Stimulated activated CD8-positive, alpha-beta memory T cell treated with anti-CD3 and anti-CD28 coated beads, Interleukin-15, amount 100 ng/mL, for 48 hours (primary cell): ENCODE measurements at regions not wholly inside any gene's neighbourhood (a gene's known extent, or its start where the extent isn't known, plus 50 kb on each side); places are given as distances from the start of the nearest gene placed in this dataset.

ENCODE experiments used
- DNase-seq, 2 donors: peaks; one replicate each; pipeline ENCODE4 v3.0.0-alpha.2; 2020; ENCODE audit warnings: low read depth in 2 of 2

GRCh38 chr16:6284731-6285130 is 1047.9 kb upstream of the RBFOX1 start:
- no peak for DNase-seq

- no peak for DNase-seq
Measured at GRCh38 chr16:6281994-6282393, 1050.7 kb upstream of the RBFOX1 start.

DNA sequence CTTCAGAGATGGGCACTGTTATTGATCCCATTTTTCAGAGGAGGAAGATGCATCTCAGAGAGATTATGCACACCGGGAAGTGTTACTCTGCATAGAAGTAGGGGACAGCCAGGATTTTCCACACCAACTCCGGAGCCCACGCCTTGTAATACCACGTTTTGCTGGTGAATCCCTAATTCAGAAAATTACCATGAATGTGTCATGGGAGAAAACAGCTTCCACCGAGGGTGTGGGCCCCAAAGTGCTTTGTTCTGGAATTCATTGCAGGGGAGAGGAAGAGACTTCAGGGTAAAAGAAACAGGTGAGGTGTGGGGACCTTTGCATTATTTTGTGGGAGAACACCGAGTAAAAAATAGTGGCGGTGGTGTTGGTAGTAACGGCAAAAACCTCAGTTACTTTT is 1051.4 kb upstream of the RBFOX1 start:
- DNase-seq: no peak

- DNase-seq: no peak
Measured at GRCh38 chr16:6280055-6280454, 1052.6 kb upstream of the RBFOX1 start.

DNA sequence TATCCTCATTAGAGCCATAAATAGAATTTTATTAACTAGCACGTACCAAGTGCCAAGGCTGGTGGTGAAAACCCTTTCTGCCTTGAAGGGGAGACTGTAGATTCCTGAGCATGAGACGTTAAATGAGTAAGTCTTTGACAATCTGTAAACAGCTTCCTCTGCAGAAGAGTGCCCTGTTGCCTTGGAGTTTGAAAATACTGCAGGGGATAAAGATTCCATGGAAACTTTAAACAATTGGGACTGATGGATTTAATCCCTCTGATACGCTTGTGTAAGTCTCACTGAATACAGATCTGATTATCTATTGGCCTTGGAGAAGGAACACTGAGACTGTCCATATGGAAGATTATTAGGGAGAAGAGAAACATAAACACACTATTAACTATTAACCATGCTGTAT is 1053.4 kb upstream of the RBFOX1 start:
- DNase-seq: no peak

GRCh38 chr16:6274351-6274750 is 1058.3 kb upstream of the RBFOX1 start:
- DNase-seq: no peak

- no peak for DNase-seq
Measured at GRCh38 chr16:6267682-6268081, 1065.0 kb upstream of the RBFOX1 start.

DNA sequence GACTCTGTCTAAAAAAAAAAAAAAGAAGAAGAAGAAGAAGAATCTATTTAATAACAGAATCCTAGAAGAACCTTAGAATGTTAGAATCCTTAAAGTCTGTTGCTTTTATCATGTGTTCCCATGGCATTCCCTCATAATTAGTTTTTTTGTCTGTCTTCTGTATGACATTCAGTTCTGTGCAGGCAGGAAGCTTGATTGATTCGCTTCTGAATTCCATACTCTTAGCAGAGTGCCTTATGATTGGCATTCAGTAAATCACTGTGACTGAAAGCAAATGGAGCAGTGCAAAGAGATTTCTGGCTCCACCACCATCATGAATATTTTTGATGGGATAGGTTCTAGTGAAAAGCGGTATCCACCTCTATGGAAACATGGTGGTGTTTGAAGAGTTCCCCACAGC is 1065.9 kb upstream of the RBFOX1 start:
- DNase-seq: no peak

GRCh38 chr16:6265968-6266367 is 1066.7 kb upstream of the RBFOX1 start:
- DNase-seq: no peak

- no peak for DNase-seq
Measured at GRCh38 chr16:6258056-6258455, 1074.6 kb upstream of the RBFOX1 start.

- DNase-seq: no peak
Measured at GRCh38 chr16:6252541-6252940, 1080.1 kb upstream of the RBFOX1 start.

- no peak for DNase-seq
Measured at GRCh38 chr16:6250511-6250910, 1082.1 kb upstream of the RBFOX1 start.

- DNase-seq: no peak
Measured at GRCh38 chr16:6249863-6250262, 1082.8 kb upstream of the RBFOX1 start.

DNA sequence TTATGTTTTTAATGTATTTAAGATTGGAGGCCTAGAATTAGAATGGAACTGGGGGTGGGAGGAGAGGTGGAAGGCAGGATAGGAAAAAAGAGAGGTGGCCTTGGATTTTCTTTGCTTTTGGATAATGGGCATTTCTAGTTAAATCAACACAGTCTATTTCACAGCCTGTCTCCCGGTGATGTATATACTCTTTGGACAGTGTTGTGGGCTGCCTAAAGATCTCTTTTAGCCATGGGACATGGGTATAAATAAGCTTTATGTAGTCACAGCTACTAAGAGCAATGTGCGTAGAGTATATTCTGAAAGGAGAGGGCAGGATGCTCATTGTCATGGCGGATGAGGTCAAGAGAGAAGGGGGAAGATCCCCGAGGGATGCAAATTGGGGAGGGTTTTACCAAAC is 1084.4 kb upstream of the RBFOX1 start:
- DNase-seq: no peak

DNA sequence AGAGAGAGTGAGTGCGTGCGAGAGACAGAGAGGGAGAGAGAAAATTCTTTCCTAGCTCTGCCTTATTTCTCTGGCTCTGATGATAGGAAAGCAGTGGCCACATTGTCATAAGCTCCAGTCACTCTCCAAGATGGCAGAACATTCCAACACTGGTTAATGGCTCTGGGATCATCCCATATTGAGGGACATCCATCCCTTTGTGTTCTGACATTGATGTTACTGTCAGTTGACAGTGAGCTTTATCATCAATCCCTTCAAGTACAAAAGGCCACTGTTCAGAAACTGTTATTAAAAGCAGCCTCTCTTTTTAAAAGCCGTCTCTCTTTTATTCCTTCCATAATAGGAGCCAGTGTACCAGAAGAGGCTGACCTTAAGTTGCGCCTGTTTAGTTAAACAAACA is 1084.9 kb upstream of the RBFOX1 start:
- no peak for DNase-seq

- DNase-seq: no peak
Measured at GRCh38 chr16:6247150-6247549, 1085.5 kb upstream of the RBFOX1 start.

DNA sequence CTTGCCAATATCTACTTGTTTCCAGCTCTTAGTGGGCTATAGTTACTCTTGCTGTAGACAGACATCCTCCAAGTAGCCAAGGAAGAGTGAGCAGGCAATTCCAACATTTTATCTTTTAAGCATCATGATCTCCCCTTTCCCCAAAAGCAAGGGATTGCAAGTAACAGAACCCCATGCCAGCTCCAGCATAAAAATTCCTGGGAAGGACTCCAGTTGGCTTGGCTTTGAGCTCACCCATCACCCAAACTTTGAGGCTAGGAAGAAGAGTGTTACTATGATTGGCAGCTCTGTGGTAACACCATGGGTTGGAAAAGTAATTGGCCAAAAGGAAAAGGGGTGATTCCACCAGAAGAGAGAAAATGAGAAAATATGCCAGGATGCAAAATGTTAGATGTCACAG is 1086.4 kb upstream of the RBFOX1 start:
- no peak for DNase-seq

DNA sequence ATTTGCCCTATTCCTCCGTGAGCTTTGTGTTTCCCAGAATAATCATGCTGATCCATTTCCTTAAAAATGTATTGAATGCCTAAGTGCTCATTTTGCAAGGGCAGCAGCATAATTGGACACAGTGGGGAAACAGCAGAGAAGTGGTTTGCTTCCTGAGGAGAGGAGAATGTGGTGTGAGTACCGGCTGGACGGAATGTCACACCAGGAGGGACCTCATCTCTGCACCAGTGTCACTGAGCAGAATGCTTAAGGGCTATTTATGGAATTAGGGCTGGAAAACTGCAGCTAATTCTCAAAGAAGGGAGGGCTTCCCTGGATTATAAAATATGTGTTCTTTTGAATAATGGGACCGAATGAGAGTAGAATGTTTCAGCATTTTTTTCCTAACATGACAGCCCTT is 1100.6 kb upstream of the RBFOX1 start:
- no peak for DNase-seq

DNA sequence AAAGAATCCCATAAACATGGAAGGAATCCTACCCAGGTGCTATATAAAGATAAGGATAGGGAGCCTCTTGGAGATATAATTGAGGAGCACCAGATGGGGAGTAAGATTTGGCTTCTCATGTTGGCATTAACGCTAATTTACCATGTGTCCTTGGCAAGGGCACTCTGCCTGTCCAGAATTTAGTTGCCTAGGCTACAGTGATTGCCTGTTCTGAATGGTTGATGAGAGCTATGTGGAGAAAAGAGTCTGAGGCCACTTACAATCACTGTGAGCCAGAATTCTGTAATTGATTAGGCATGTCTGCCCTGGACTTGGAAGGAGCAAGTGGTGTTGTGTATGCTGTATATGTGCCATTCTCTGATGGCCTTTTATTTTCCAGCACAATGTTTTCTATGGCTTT is 1101.2 kb upstream of the RBFOX1 start:
- DNase-seq: no peak

- no peak for DNase-seq
Measured at GRCh38 chr16:6229186-6229585, 1103.5 kb upstream of the RBFOX1 start.

DNA sequence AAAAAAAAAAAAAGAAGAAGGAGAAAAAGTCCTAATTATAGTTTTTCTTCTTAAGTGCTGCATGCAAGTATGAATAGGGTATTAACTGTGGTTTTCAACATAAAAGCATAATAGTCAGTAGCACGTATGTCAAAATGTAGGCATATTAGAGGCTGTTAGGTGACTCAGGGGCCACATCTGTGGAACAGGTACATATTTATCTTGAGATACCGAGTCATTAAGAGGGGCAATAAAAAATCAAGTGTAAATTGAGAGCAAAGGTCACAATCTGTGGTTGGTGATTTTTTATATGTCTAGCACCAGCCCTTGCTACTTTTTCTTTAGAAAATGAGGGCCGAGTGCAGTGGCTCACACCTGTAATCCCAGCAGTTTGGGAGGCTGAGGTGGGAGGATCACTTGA is 1113.8 kb upstream of the RBFOX1 start:
- DNase-seq: no peak

GRCh38 chr16:6216836-6217235 is 1115.8 kb upstream of the RBFOX1 start:
- DNase-seq: no peak

GRCh38 chr16:6211644-6212043 is 1114.0 kb upstream of the EEF2KMT start:
- DNase-seq: no peak

GRCh38 chr16:6209355-6209930 is 1111.8 kb upstream of the EEF2KMT start:
- no peak for DNase-seq

DNA sequence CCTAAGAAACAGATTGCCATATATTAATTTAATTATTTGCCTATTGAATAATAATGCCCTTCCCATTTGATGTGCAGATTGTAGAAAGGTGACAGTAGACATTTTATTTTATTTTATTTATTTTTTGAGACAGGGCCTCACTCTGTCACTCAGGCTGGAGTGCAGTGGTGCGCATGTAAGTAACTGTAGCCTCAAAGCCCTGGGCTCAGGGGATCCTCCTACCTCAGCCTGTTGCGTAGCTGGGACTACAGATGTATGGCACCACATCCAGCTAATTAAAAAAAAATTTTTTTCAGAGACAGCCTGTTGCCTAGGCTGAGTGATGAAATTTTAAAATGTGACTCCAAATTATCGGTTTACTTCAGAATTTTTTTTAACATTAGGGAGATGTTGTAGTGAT is 1110.0 kb upstream of the EEF2KMT start:
- DNase-seq: no peak
